ENCODE measurements at regions not wholly inside any gene's neighbourhood (a gene's known extent, or its start where the extent isn't known, plus 50 kb on each side); places are given as distances from the start of the nearest gene placed in this dataset.

DNA sequence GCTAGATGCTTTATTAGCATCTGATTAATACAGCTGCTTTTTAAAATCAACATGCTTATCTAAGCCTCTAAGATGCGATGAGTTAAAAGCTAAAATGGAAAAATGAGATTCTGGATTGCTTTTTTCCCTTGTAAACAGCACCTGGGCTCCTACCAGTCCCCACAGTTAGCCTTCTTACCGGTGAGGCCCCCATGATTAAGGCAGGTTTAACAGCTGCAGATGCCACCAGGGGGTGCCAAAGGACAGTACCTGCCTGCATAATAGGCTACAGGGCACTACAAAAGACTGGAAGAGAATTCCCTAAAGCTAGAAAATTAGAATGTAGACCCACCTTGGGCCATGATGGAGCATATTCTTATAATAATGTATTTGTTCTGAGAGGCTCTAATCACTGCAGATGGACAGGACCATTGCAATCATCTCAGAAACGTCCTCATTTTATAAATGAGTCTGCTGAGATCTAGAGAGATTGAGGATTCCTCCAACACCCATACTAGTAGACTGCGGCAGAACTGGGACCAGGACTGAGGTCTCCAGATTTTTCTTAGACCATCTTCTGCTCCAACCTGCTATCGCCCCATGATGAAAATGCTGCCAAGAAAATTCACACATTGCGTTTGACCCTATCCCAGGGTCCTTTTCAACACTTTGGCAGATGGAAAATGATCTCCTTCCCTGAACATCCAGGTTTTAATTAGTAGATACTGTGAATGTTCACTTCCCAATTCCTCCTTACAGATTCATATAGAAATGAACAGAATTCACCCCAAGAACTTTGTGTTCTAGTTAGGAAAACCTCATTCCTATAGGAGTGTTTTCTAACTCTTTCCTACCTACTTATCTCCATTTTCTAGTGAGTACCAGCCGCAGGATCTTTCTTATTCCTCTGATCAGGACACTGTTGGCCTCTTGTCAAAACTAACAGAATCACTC lies 148.8 kb downstream of the RPS12 start:
- ATAC-seq (peak; percentile 47 to 82), DNase-seq (ENCODE audit: low spot score in 2 of 2) (peak in 1 of 2 donors; percentile 72)
- Mint-ChIP-seq H3K9me3 (no peaks in the 10 kb centered on the region), H3K36me3 (no peaks in the 10 kb centered on the region), H3K27ac (no peak overlapping the region)

DNA sequence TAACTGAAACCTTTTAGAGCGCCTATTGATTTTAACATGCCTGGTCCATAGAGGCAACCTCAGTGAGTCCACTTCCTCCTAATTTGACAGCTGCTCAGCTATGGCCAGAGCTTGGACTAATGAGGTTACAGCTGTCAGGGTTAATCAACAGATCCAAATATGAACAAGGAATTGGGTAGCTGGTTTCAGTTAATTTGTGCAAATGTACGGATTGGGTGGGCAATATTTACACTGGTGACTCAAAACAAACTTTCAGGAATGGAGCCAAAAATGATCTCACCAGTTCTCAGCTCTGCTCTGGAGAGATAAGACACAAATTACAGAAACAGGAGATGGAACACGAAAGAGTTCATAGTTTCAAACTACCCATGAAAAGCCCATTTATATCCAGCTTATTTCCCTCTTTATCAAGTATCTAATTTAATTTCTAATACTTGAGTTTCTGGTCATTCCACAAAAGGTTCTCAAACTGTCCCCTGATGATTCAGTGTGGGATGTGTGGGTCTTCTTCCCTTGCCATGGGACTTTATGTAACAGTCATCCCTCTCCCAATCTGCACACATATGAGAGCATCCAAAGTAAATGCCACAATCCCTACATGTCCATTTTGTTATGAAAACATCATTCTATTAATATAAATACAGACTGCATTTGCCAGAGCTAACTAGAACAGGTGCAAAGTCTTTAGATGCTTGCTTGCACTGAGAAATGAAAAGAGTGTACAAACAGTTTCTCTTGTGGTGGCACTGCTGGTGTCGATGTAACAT lies 149.9 kb downstream of the RPS12 start:
- Mint-ChIP-seq H3K9me3 (no peaks in the 10 kb centered on the region), H3K36me3 (no peaks in the 10 kb centered on the region), H3K27ac (no peak overlapping the region)
- ATAC-seq (no peak), DNase-seq (ENCODE audit: low spot score in 2 of 2) (no peak)

DNA sequence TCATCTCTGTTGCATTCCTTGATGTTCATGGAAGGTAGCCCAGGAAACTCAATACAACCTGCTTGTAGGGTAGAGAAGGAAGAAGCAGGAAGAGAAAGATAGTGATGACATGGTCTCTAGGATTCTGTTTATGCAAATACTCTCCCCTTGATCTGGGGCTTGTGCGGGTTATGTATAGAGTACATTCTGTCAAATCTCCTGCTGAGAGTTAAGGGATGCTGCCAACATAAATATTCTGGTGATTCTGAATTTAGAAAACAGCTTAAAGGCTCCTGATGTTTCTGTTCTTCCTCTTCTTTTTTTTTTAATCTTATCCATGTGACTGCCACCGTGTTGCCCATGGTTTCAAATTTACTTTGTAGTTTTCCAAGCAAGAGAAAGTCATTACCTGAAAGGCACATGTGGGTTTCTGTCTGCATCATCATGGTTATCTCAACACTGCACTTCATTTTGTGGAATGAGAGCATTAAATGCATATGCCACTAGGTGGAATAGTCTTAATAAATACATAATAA lies 150.6 kb downstream of the RPS12 start:
- DNase-seq (ENCODE audit: low spot score in 2 of 2) (no peak), ATAC-seq (peak in 1 of 2 donors; percentile 70)
- H3K36me3 Mint-ChIP-seq = no peaks in the 10 kb centered on the region
- H3K9me3 Mint-ChIP-seq = no peaks in the 10 kb centered on the region
- H3K27ac Mint-ChIP-seq = no peak overlapping the region

DNA sequence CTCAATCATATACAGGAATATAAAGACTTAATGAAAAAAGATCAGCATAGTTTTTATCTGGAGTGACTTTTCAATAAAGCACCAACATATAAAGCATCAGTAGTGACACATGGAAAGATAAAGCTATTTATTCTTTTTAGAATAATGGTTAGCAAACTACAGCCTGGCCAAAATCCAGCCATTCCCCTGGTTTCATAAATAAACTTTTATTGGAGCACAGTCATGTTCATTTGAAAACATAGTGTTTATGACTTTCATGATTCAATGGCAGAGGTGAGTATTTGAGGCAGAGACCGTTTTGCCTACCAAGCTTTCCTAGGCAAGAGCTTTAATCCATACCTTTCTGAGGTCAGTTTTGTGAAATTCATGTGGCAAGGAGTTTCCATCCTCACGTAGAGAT lies 153.5 kb downstream of the RPS12 start:
- H3K9me3 Mint-ChIP-seq = no peaks in the 10 kb centered on the region
- ATAC-seq = no peak
- DNase-seq (ENCODE audit: low spot score in 2 of 2) = no peak
- no peak overlapping the region for H3K27ac Mint-ChIP-seq
- H3K36me3 Mint-ChIP-seq = no peaks in the 10 kb centered on the region

DNA sequence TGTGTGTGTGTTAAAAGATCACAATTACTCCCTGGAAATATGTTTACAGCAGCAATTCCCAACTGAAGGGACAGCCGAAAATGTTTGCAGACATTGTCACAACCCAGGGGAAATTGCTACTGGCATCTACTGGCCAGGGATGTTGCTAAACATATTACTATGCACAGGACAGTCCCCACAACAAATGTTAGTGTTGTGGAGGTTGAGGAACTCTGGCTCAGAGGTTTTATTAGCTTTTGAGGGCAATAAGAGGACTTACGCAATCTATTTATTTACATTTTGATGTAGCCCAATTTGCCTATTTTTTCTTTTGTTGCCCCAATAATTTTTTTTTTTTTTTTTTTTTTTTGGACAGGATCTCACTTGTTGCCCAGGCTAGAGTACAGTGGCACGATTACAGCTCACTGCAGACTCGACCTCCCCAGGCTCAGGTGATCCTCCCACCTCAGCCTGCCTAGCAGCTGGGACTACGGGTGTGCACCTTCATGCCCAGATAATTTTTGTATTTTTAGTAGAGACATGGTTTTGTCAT lies 154.1 kb downstream of the RPS12 start:
- Mint-ChIP-seq H3K36me3 (no peaks in the 10 kb centered on the region), H3K27ac (no peak overlapping the region), H3K9me3 (no peaks in the 10 kb centered on the region)
- DNase-seq (ENCODE audit: low spot score in 2 of 2) (no peak), ATAC-seq (no peak)

DNA sequence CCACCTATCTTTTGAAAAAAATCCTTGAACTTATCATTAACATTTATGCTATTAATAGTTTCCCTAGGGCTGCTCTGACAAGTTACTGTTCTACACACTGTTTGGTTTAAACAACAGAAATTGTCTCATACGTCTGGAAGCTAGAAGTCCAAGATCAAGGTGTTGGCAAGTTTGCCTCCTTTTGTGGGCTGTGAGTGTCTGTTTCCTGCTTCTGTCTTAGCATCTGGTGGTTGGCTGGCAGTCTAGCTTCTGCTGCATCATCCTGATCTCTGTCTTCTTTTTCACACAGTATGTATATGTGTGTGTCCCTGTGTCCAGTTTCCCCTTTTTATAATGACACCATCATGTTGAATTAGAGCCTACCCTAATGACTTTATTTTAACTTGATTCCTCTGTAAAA lies 154.8 kb downstream of the RPS12 start:
- H3K9me3 Mint-ChIP-seq = no peaks in the 10 kb centered on the region
- ATAC-seq = no peak
- no peak overlapping the region for H3K27ac Mint-ChIP-seq
- DNase-seq (ENCODE audit: low spot score in 2 of 2) = no peak
- no peaks in the 10 kb centered on the region for H3K36me3 Mint-ChIP-seq

DNA sequence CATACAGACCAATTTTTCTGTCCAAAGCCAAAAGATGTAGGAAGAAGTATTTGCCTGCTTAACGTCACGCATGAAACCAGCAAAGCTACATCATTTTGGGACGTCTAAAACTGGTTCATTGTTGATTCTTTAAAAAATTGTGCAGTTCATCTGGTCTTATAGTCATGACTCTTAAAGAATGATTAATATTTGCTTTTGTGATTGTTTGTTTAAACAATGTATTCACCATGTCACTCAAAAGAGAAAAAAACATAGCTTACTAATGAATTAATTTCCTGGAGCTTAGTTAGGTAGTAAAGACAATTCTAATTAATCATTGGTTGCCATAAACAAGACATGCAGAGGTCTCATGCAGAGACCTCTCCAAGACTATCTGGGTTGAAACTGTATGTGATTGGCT lies 157.3 kb downstream of the RPS12 start:
- no peak for ATAC-seq
- H3K36me3 Mint-ChIP-seq = no peaks in the 10 kb centered on the region
- no peak overlapping the region for H3K27ac Mint-ChIP-seq
- no peak for DNase-seq (ENCODE audit: low spot score in 2 of 2)
- H3K9me3 Mint-ChIP-seq = no peaks in the 10 kb centered on the region

DNA sequence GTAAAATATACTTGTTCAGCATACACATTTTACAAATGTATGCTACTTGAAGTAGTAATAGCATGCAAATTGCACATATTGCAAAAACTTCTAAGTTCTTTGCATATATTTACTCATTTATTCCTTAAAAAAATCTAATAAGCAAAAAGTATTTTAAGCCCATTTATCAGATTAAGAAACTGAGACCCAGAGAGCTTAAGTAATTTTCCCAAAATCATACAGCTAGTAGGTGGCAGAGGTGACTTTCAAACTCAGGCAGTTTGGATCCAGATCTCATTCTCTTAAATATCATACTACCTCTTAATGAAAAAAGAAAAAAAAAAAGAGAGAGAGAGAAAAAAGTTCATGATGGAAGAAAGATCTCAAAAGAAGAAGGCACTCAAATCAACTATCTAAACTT lies 157.9 kb downstream of the RPS12 start:
- ATAC-seq (no peak), DNase-seq (ENCODE audit: low spot score in 2 of 2) (no peak)
- no peaks in the 10 kb centered on the region for H3K36me3 Mint-ChIP-seq
- no peaks in the 10 kb centered on the region for H3K9me3 Mint-ChIP-seq
- H3K27ac Mint-ChIP-seq = no peak overlapping the region

DNA sequence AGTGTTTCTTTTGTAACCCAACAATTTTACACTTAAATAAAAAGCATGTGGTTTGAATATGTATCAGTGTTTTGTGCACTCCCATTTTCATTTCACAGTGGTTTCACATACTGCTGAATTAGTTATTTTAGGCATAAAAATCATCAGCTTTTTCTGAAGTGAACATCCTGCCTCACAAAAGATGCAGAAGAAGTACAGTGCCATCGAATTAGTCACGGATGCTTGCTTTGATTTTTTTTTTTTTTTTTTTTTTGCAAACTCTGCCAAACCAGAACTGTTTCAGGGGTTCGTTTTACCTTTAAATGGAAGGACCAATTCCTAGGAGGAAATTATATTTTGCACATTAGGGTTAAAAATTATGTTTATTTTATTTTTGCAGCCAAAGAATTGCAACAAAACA lies 158.6 kb downstream of the RPS12 start:
- ATAC-seq = no peak
- no peaks in the 10 kb centered on the region for H3K36me3 Mint-ChIP-seq
- H3K9me3 Mint-ChIP-seq = no peaks in the 10 kb centered on the region

DNA sequence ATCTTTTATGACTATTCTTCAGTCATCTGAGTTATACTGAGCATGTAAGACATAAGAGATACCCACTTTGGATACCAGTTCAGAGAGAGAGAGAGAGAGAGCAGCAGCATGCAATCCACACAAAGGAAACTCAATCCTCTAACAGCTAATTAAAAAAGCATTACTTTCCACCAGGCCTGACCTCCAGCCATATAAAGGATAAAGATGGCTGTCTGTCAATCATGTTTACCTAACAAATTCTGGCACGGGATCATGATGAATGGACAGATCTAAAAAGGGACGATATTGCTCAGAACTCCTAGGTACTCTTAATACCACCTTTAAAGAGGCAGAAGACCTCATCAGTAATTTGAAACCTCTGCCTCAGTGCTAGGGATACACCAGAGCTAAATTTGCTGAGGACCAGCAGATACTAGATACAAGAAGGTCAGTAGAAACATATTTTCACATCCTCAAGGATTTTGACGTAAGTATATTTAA lies 159.2 kb downstream of the RPS12 start:
- no peak for DNase-seq (ENCODE audit: low spot score in 2 of 2)
- Mint-ChIP-seq H3K9me3 (no peaks in the 10 kb centered on the region), H3K27ac (no peak overlapping the region), H3K36me3 (no peaks in the 10 kb centered on the region)
- ATAC-seq = no peak

More for the DNA sequence above, 158.6 kb downstream of the RPS12 start:
- H3K27ac Mint-ChIP-seq = no peak overlapping the region
- no peak for DNase-seq (ENCODE audit: low spot score in 2 of 2)

DNA sequence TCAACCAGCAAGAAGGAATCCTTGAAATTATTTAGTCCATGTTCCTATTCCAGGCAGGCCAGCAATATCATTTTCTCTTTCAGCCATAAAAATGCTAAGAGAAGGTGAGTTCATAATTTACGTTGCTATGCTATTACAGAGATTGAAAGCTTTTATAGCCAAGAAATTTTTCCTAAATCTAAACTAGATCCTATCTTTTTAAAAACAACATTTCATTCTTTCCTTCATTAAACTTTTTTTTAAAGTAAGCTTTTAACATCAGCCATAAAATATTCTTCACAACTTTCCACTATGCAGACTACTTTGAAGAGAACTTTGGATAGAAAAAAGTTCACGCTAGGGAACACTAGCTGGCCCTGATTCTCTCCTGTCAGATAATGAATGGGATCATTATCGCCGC lies 159.8 kb downstream of the RPS12 start:
- ATAC-seq (no peak), DNase-seq (ENCODE audit: low spot score in 2 of 2) (no peak)
- Mint-ChIP-seq H3K9me3 (no peaks in the 10 kb centered on the region), H3K27ac (no peak overlapping the region), H3K36me3 (no peaks in the 10 kb centered on the region)

DNA sequence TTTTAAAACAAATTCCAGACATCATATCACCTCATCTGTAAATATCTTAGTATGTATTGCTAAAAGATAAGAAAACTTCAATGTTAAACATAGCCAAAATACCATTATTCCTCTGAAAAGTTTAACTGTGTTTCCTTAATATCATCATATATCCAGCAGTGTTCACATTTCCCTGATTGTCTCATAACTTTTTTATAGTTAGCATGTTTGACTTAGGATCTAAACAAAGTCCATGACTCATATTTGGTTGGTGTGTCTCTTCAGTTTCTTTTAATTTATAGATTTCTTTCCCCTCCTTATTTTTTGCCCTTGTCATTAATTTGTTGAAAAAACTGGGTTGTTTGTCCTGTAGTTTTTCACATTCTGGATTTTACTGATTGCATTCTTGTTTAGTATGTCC lies 163.0 kb downstream of the RPS12 start:
- H3K9me3 Mint-ChIP-seq = peaks cover 0 to 2% of the 10 kb centered on the region in 2 donors
- no peak for DNase-seq (ENCODE audit: low spot score in 2 of 2)
- ATAC-seq = no peak
- no peak overlapping the region for H3K27ac Mint-ChIP-seq
- no peaks in the 10 kb centered on the region for H3K36me3 Mint-ChIP-seq

DNA sequence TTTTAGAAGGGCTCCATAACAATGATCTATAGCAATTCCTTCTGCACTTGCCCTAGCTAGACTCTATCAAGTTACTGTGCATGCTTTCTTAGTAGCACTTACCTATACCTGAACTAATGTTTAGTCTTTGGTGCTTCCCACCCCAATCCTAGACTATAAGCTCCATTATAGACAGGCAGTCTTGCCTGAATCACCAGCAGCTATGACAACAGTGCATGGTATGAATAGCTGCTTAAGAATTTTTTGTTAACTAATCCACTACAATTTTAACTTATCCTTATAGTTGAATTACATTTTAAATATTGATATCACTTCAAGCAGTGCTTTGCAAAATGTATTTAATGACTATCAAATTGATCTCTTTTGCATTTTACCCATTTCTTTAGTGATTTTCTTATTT lies 164.3 kb downstream of the RPS12 start:
- Mint-ChIP-seq H3K9me3 (peaks cover 0 to 5% of the 10 kb centered on the region in 2 donors), H3K27ac (no peak overlapping the region), H3K36me3 (no peaks in the 10 kb centered on the region)
- no peak for DNase-seq (ENCODE audit: low spot score in 2 of 2)
- ATAC-seq = no peak

DNA sequence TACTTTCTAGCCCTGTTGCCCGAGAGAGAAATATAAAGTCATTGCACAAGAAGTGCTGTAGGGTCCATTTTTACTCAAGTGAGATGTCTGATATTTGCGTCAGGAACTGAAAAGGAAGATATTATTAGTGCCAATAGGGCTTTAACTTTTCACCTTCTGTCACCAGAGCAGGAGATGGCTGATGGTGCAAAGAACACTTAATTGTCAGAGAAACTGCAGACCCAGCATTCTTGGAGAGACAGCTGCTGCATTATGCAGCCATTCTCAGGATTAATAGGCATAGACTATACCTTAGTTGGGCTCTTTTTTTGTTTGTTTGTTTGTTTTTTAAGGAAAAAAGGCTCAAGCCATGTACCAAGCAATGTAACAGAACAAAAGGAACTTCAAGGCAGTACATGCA lies 179.4 kb downstream of the RPS12 start:
- no peak for ATAC-seq
- Mint-ChIP-seq H3K9me3 (no peaks in the 10 kb centered on the region), H3K27ac (no peak overlapping the region), H3K36me3 (no peaks in the 10 kb centered on the region)
- no peak for DNase-seq (ENCODE audit: low spot score in 2 of 2)

DNA sequence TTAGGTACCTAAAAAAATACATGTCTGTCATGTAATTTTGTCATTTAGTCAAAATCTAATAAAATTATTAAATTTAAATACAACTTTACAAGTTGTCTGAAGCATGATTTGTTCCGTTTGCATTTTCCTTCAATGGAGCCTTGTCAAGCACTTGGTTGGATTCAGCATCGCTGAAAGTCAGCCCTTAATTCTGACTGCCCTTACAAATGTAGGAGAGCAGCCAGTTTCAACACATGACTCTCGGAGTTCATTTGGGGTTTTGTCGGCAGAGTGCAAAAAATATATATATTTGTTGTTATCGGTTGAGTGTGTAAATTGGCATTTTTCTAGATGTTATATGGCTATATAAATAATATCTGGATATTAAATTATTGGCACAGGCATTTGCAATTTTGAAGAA lies 180.6 kb downstream of the RPS12 start:
- Mint-ChIP-seq H3K9me3 (no peaks in the 10 kb centered on the region), H3K36me3 (no peaks in the 10 kb centered on the region), H3K27ac (no peak overlapping the region)
- ATAC-seq (no peak), DNase-seq (ENCODE audit: low spot score in 2 of 2) (no peak)

DNA sequence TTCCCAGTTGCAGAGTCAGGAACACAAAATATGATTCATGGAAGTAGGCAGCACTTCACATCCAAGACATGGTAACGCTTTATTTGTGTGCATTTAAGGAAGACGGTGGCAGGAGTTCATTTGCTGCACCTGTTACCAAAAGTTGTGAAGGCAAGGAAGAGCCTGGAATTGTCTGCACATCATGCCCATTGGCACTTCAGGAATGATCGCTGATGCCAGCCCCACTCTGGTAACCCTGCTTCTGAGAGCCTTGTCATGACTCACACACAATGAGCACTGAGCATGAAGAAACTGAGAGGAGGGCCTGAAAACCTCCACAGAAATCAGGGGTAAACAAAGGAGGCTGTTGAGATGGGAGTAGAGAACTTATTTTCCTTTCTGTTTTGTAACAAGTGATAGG lies 181.1 kb downstream of the RPS12 start:
- Mint-ChIP-seq H3K9me3 (no peaks in the 10 kb centered on the region), H3K36me3 (no peaks in the 10 kb centered on the region), H3K27ac (no peak overlapping the region)
- DNase-seq (ENCODE audit: low spot score in 2 of 2) (no peak), ATAC-seq (no peak)

DNA sequence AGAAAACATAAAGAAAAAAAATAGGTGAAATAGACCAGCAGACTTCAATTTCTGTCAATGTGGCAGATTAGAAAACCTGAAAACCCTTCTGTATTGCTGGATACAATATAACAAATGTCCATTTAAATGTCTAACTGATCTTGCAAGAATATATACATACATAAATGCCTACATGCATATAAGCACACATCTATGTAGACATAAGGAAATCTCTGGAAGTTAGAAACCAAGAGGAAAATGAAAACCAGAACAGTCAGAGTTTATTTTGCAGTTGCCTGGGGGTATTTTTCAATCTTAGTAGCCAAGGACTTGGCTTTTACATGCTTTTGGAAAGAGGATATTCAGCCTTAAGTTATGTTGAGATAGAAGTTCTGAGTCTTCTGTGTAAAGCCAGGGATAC lies 184.0 kb downstream of the RPS12 start:
- Mint-ChIP-seq H3K9me3 (no peaks in the 10 kb centered on the region), H3K27ac (no peak overlapping the region), H3K36me3 (no peaks in the 10 kb centered on the region)
- ATAC-seq = no peak
- no peak for DNase-seq (ENCODE audit: low spot score in 2 of 2)

All from activated naive CD4-positive, alpha-beta T cell treated with anti-CD3 and anti-CD28 coated beads, Interleukin-2, amount 50 U/mL, for 72 hours (primary cell).